NCI-H2196 (cell line): ENCODE measurements at regions not wholly inside any gene's neighbourhood (a gene's known extent, or its start where the extent isn't known, plus 50 kb on each side); places are given as distances from the start of the nearest gene placed in this dataset.

Source experiments
- DNase-seq: peaks from one replicate; lab custom pipeline; 2025; ENCODE audit not compliant: unreplicated experiment; lab: John Stamatoyannopoulos, UW

GRCh38 chr13:53466576-53466975 lies 438.0 kb downstream of the OLFM4 start:
- no peak for DNase-seq

GRCh38 chr13:53473397-53473796 lies 444.8 kb downstream of the OLFM4 start:
- DNase-seq = no peak

- DNase-seq = no peak
Observed at GRCh38 chr13:53474878-53475277, 446.3 kb downstream of the OLFM4 start.

GRCh38 chr13:53490752-53491151 lies 462.1 kb downstream of the OLFM4 start:
- DNase-seq = no peak

- DNase-seq = no peak
Observed at GRCh38 chr13:53494406-53494805, 465.8 kb downstream of the OLFM4 start.

- DNase-seq = no peak
Observed at GRCh38 chr13:53499576-53500133, 471.0 kb downstream of the OLFM4 start.

GRCh38 chr13:53501387-53501786 lies 472.8 kb downstream of the OLFM4 start:
- no peak for DNase-seq

- DNase-seq = no peak
Observed at GRCh38 chr13:53507741-53508140, 479.1 kb downstream of the OLFM4 start.

GRCh38 chr13:53512635-53513034 lies 484.0 kb downstream of the OLFM4 start:
- DNase-seq = no peak

GRCh38 chr13:53513226-53513625 lies 484.6 kb downstream of the OLFM4 start:
- DNase-seq = no peak

GRCh38 chr13:53520132-53520531 lies 491.5 kb downstream of the OLFM4 start:
- no peak for DNase-seq

- DNase-seq = no peak
Observed at GRCh38 chr13:53522034-53522433, 493.4 kb downstream of the OLFM4 start.

- no peak for DNase-seq
Observed at GRCh38 chr13:53537586-53537985, 509.0 kb downstream of the OLFM4 start.

GRCh38 chr13:53545340-53545941 lies 516.8 kb downstream of the OLFM4 start:
- no peak for DNase-seq

- DNase-seq = no peak
Observed at GRCh38 chr13:53560556-53560955, 531.9 kb downstream of the OLFM4 start.

GRCh38 chr13:53562419-53562818 lies 533.8 kb downstream of the OLFM4 start:
- DNase-seq = no peak

GRCh38 chr13:53568491-53568890 lies 539.9 kb downstream of the OLFM4 start:
- DNase-seq = no peak

GRCh38 chr13:53569453-53569852 lies 540.8 kb downstream of the OLFM4 start:
- no peak for DNase-seq

GRCh38 chr13:53601113-53601512 lies 572.5 kb downstream of the OLFM4 start:
- no peak for DNase-seq

- no peak for DNase-seq
Observed at GRCh38 chr13:53605326-53605725, 576.7 kb downstream of the OLFM4 start.

GRCh38 chr13:53612200-53612599 lies 583.6 kb downstream of the OLFM4 start:
- DNase-seq = no peak

- DNase-seq = no peak
Observed at GRCh38 chr13:53622456-53622855, 593.8 kb downstream of the OLFM4 start.

- no peak for DNase-seq
Observed at GRCh38 chr13:53623146-53623545, 594.5 kb downstream of the OLFM4 start.
